SK-N-SH treated with all-trans-retinoic acid at 6 μM for 48 hours (cell line): ENCODE measurements at regions not wholly inside any gene's neighbourhood (a gene's known extent, or its start where the extent isn't known, plus 50 kb on each side); places are given as distances from the start of the nearest gene placed in this dataset.
A peak's percentile ranks its signal among the peaks of the same experiment; 100 is the strongest.

ENCODE experiments used
- ATAC-seq: fragments of 200-7000 bp; cut with Tn5 transposase; 3 replicates; pipeline ENCODE4 v1.9.1; 2020; ENCODE audit warnings: mild to moderate bottlenecking, moderate library complexity
- ARNTL ChIP-seq: fragments of 450-650 bp; formaldehyde crosslinking; IDR thresholded peaks from 2 replicates; pipeline ENCODE4 v1.5.0; 2020; ENCODE audit warnings: low read depth, mild to moderate bottlenecking, moderate library complexity, borderline replicate concordance
- BACH2 ChIP-seq: fragments of 250-450 bp; sonication (Bioruptor Pico); IDR thresholded peaks from 2 replicates; pipeline ENCODE4 v1.9.0; 2021; ENCODE audit warnings: mild to moderate bottlenecking, borderline replicate concordance
- CREB5 ChIP-seq: fragments of 250-450 bp; sonication (Bioruptor Pico); IDR thresholded peaks from 2 replicates; pipeline ENCODE4 v1.5.1; 2020; ENCODE audit warnings: low read depth, mild to moderate bottlenecking, moderate library complexity
- CSDC2 ChIP-seq: fragments of 250-450 bp; sonication (Bioruptor Pico); IDR thresholded peaks from 2 replicates; pipeline ENCODE4 v1.5.0; 2020; ENCODE audit warnings: mild to moderate bottlenecking, moderate library complexity
- ESRRG ChIP-seq: fragments of 250-450 bp; sonication (Bioruptor Pico); IDR thresholded peaks from 2 replicates; pipeline ENCODE4 v1.6.1; 2021; ENCODE audit warnings: mild to moderate bottlenecking
- GLIS3 ChIP-seq: fragments of 250-450 bp; sonication (Bioruptor Pico); IDR thresholded peaks from 2 replicates; pipeline ENCODE4 v1.5.0; 2020; ENCODE audit warnings: mild to moderate bottlenecking, moderate library complexity
- ISL1 ChIP-seq: fragments of 250-450 bp; sonication (Bioruptor Pico); IDR thresholded peaks from 2 replicates; pipeline ENCODE4 v2.1.2; 2022; ENCODE audit warnings: mild to moderate bottlenecking, moderate library complexity
- OSR1 ChIP-seq: fragments of 250-450 bp; sonication (Bioruptor Pico); IDR thresholded peaks from 2 replicates; pipeline ENCODE4 v1.8.0; 2022; ENCODE audit warnings: moderate library complexity, mild to moderate bottlenecking, inconsistent platforms
- PATZ1 ChIP-seq: fragments of 250-450 bp; sonication (Bioruptor Pico); IDR thresholded peaks from 2 replicates; pipeline ENCODE4 v1.8.0; 2020; ENCODE audit warnings: mild to moderate bottlenecking, moderate library complexity, borderline replicate concordance
- PPARA ChIP-seq: fragments of 250-450 bp; sonication (Bioruptor Pico); IDR thresholded peaks from 2 replicates; pipeline ENCODE4 v1.5.0; 2020; ENCODE audit warnings: mild to moderate bottlenecking, borderline replicate concordance
- RARB ChIP-seq: fragments of 250-450 bp; sonication (Bioruptor Pico); IDR thresholded peaks from 2 replicates; pipeline ENCODE4 v1.8.0; 2021; ENCODE audit warnings: mild to moderate bottlenecking, moderate library complexity
- SNAI2 ChIP-seq: fragments of 250-450 bp; sonication (Bioruptor Pico); IDR thresholded peaks from 2 replicates; pipeline ENCODE4 v1.5.0; 2020; ENCODE audit warnings: mild to moderate bottlenecking, moderate library complexity
- TCF4 ChIP-seq: fragments of 250-450 bp; sonication (Bioruptor Pico); IDR thresholded peaks from 2 replicates; pipeline ENCODE4 v1.8.0; 2021; ENCODE audit warnings: mild to moderate bottlenecking, moderate library complexity, borderline replicate concordance
- TOX ChIP-seq: fragments of 250-450 bp; sonication (Bioruptor Pico); IDR thresholded peaks from 2 replicates; pipeline ENCODE4 v1.8.0; 2021; ENCODE audit warnings: mild to moderate bottlenecking, moderate library complexity, borderline replicate concordance
- TSHZ2 ChIP-seq: fragments of 250-450 bp; sonication (Bioruptor Pico); IDR thresholded peaks from 2 replicates; pipeline ENCODE4 v1.5.0; 2020; ENCODE audit warnings: mild to moderate bottlenecking, moderate library complexity
- ZFP3 ChIP-seq: fragments of 250-450 bp; sonication (Bioruptor Pico); IDR thresholded peaks from 2 replicates; pipeline ENCODE4 v1.5.0; 2020; ENCODE audit warnings: mild to moderate bottlenecking, moderate library complexity
- ZFP30 ChIP-seq: fragments of 450-650 bp; formaldehyde crosslinking; IDR thresholded peaks from 2 replicates; pipeline ENCODE4 v1.5.0; 2022; ENCODE audit warnings: mild to moderate bottlenecking, moderate library complexity
- ZNF565 ChIP-seq: fragments of 450-650 bp; formaldehyde crosslinking; conservative IDR thresholded peaks from 2 replicates; pipeline ENCODE4 v1.5.0; 2020; ENCODE audit warnings: low read depth, mild to moderate bottlenecking, moderate library complexity
- ZNF70 ChIP-seq: fragments of 450-650 bp; formaldehyde crosslinking; IDR thresholded peaks from 2 replicates; pipeline ENCODE4 v1.5.0; 2020; ENCODE audit warnings: mild to moderate bottlenecking, moderate library complexity
- ZNF8 ChIP-seq: fragments of 450-650 bp; formaldehyde crosslinking; IDR thresholded peaks from 2 replicates; pipeline ENCODE4 v1.5.0; 2020; ENCODE audit warnings: mild to moderate bottlenecking, moderate library complexity
- TF ChIP-seq, protein P1 (sequence below): fragments of 250-450 bp; sonication (Bioruptor Pico); IDR thresholded peaks from 2 replicates; pipeline ENCODE4 v1.8.0; 2021; ENCODE audit warnings: low read depth, mild to moderate bottlenecking, moderate library complexity, borderline replicate concordance
- TF ChIP-seq, protein P2 (sequence below): fragments of 250-450 bp; sonication (Bioruptor Pico); IDR thresholded peaks from 2 replicates; pipeline ENCODE4 v1.5.1; 2021; ENCODE audit warnings: mild to moderate bottlenecking, moderate library complexity

DNA sequence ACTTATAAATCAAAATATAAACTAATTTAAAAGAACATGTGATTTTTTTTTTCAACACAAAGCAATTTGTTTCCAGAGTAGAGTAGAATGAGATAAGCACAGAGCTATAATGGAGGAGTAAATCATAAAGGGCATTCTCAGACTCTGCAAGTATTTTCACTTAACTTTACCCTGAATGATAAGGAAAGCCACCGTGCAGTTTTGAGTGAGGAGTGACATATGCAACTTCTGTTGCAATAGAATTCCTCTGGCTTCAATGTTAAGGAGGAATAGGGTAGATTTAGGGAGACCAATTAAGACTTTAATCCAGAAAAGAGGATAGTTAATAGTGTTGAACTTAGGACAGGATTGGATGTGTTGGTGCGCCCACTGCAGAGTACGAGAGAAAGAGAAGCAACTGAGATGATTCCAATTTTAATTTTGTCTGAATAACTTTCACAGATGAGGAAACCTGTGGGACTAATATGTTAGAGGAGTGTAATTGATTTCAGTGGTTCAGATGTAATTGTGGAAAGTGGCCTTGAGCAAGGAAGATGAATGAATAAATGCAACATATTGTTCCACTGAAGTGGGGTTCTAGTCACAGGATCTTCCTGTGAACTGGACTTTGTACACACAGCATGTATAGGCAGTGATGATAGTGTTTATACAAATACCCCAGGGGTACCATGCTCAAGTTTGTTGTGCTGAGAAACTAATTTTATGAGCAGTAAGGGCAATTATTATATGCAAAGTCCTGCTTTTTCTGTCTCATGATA, 255.5 kb upstream of the ANO3 start:
- TF ChIP-seq ARNTL (CRISPR knock-in tag) (no peak), CSDC2 (CRISPR knock-in tag) (no peak), PPARA (no peak), BACH2 (CRISPR knock-in tag) (no peak), ZNF565 (CRISPR knock-in tag) (no peak), ESRRG (CRISPR knock-in tag) (no peak), ZNF70 (no peak), SNAI2 (CRISPR knock-in tag) (no peak), TCF4 (CRISPR knock-in tag) (no peak), ZNF8 (CRISPR knock-in tag) (no peak), ZFP30 (CRISPR knock-in tag) (no peak), ISL1 (CRISPR knock-in tag) (no peak), CREB5 (CRISPR knock-in tag) (no peak), GLIS3 (CRISPR knock-in tag) (no peak), TSHZ2 (CRISPR knock-in tag) (no peak), ZFP3 (no peak)
- TF ChIP-seq, protein P1, sequence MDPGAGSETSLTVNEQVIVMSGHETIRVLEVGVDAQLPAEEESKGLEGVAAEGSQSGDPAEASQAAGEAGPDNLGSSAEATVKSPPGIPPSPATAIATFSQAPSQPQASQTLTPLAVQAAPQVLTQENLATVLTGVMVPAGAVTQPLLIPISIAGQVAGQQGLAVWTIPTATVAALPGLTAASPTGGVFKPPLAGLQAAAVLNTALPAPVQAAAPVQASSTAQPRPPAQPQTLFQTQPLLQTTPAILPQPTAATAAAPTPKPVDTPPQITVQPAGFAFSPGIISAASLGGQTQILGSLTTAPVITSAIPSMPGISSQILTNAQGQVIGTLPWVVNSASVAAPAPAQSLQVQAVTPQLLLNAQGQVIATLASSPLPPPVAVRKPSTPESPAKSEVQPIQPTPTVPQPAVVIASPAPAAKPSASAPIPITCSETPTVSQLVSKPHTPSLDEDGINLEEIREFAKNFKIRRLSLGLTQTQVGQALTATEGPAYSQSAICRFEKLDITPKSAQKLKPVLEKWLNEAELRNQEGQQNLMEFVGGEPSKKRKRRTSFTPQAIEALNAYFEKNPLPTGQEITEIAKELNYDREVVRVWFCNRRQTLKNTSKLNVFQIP (CRISPR knock-in tag), result no peak
- TF ChIP-seq, protein P2, sequence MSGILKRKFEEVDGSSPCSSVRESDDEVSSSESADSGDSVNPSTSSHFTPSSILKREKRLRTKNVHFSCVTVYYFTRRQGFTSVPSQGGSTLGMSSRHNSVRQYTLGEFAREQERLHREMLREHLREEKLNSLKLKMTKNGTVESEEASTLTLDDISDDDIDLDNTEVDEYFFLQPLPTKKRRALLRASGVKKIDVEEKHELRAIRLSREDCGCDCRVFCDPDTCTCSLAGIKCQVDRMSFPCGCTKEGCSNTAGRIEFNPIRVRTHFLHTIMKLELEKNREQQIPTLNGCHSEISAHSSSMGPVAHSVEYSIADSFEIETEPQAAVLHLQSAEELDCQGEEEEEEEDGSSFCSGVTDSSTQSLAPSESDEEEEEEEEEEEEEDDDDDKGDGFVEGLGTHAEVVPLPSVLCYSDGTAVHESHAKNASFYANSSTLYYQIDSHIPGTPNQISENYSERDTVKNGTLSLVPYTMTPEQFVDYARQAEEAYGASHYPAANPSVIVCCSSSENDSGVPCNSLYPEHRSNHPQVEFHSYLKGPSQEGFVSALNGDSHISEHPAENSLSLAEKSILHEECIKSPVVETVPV (CRISPR knock-in tag), result no peak
- no peak for ATAC-seq

DNA sequence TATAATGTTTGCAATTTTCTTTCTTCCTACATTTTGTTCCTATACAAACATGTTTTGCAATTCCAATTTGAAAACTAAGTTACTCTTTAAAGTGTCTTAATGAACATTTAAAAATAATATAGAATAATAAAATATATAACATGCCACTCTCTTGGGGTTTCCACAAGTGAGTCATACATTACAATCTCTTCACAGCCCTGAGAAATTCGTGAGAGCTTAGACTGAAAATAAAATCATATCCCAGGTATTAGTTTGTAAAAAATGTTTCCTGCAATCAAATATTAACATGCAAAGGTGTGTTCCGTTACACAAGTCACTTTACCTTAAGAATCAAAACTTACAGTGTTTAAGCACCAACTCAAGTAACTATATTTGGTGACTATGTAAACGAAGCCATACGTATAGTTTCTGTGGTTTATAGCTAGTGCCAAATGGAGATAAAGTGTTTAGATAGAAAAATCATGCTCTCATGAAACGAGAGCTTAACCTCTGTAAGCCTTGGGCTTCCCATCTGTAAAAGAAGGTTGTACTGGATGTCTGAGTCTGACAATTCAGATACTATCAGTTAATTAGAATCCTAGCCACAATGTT, 253.6 kb upstream of the ANO3 start:
- TF ChIP-seq ZNF565 (CRISPR knock-in tag) (no peak), TCF4 (CRISPR knock-in tag) (no peak), ZFP30 (CRISPR knock-in tag) (no peak), ESRRG (CRISPR knock-in tag) (no peak), CREB5 (CRISPR knock-in tag) (no peak), TOX (CRISPR knock-in tag) (no peak), ISL1 (CRISPR knock-in tag) (no peak), PATZ1 (CRISPR knock-in tag) (no peak), GLIS3 (CRISPR knock-in tag) (no peak), ZNF70 (no peak), BACH2 (CRISPR knock-in tag) (no peak), SNAI2 (CRISPR knock-in tag) (no peak), OSR1 (CRISPR knock-in tag) (no peak), ARNTL (CRISPR knock-in tag) (no peak), ZFP3 (no peak), ZNF8 (CRISPR knock-in tag) (no peak), RARB (CRISPR knock-in tag) (no peak)
- TF ChIP-seq, protein P1 (CRISPR knock-in tag), result no peak

More for the DNA sequence above, 253.6 kb upstream of the ANO3 start:
- ATAC-seq, result peak; percentile 43; the same call in 2 of the 3 replicates
